RWPE2 (cell line): ENCODE measurements at regions not wholly inside any gene's neighbourhood (a gene's known extent, or its start where the extent isn't known, plus 50 kb on each side); places are given as distances from the start of the nearest gene placed in this dataset.

Experiments
- ATAC-seq: fragments of 200-7000 bp; cut with Tn5 transposase; 3 replicates; pipeline ENCODE4 v1.9.1; 2021; ENCODE audit warnings: low read depth
- DNase-seq: peaks from one replicate; pipeline ENCODE4 v3.0.0-alpha.2; 2020; ENCODE audit warnings: low spot score
- H3K27ac ChIP-seq: fragments of 450-650 bp; 2 replicates; pipeline ENCODE4 v1.5.1; 2017; ENCODE audit warnings: mild to moderate bottlenecking; ENCODE audit not compliant: poor library complexity, severe bottlenecking
- H3K27me3 ChIP-seq: fragments of 250-450 bp; sonication (Bioruptor Pico); 2 replicates; pipeline ENCODE4 v1.5.1; 2021; ENCODE audit warnings: mild to moderate bottlenecking, moderate library complexity; ENCODE audit not compliant: insufficient read depth, poor library complexity, severe bottlenecking
- H3K36me3 ChIP-seq: fragments of 250-450 bp; sonication (Bioruptor Pico); 2 replicates; pipeline ENCODE4 v1.5.1; 2020; ENCODE audit warnings: low read depth, mild to moderate bottlenecking, moderate library complexity
- H3K4me1 ChIP-seq: fragments of 250-450 bp; sonication (Bioruptor Pico); 2 replicates; pipeline ENCODE4 v1.5.1; 2021; ENCODE audit warnings: mild to moderate bottlenecking, moderate library complexity; ENCODE audit not compliant: insufficient read depth, poor library complexity, severe bottlenecking
- H3K4me3 ChIP-seq: fragments of 250-450 bp; sonication (Bioruptor Pico); 2 replicates; pipeline ENCODE4 v1.5.1; 2021; ENCODE audit warnings: mild to moderate bottlenecking, moderate library complexity; ENCODE audit not compliant: severe bottlenecking
- H3K9me3 ChIP-seq: fragments of 250-450 bp; sonication (Bioruptor Pico); 2 replicates; pipeline ENCODE4 v1.5.1; 2021; ENCODE audit warnings: mild to moderate bottlenecking, moderate library complexity; ENCODE audit not compliant: severe bottlenecking
- TF ChIP-seq, protein P1 (sequence below): fragments of 450-650 bp; IDR thresholded peaks from one replicate; pipeline ENCODE4 v1.5.1; 2017; ENCODE audit warnings: mild to moderate bottlenecking, moderate library complexity; ENCODE audit not compliant: poor library complexity, severe bottlenecking

DNA sequence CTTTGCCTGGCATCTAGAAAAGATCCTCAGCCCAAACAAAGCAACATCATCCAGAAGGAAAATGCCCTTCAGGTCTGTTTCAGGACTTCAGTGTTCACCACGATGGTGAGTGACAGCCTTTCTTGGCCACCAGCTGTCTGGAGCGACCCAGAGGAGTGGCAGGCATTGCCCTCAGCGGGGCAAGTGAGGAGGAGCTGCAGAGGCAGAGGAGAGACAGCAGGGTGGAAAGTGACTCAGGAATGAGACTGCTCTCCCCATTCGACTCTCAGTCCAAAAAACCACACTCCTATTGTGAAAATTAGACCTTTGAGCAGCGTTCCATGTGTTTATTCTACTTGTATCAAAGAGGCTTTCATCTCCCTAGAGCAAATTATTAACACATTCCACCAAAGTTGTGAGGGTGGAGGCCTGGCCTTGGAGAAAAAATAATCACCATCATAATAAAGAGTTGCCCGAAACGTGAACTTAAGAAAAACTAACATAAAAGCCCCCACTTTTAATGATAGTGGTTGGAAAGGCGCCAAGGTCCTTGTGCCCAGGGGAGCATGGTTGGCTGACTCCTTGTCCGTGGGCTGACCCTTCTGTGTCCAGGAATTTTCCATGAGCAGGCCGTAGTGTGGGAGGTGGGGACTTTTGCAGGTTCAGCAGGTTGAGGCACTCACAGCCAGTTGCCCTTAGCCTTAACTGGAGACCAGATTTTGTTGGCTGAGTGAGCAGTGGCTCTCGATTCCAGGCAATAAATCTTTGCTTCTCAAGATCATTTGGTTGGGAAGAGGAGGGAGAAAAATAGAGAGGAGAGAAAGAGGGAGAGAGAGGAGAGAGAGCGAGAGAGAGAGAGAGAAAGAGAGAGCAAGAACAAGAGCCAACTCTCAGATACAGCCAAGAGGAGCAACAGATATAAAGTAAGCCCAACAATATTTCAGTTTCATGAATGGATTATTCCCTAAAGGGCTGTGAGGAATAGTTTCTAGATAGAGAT lies 125.9 kb upstream of the ANKRD55 start:
- no peaks in the 10 kb centered on the region for H3K9me3 ChIP-seq
- H3K27me3 ChIP-seq, result no peaks in the 10 kb centered on the region
- TF ChIP-seq, protein P1, sequence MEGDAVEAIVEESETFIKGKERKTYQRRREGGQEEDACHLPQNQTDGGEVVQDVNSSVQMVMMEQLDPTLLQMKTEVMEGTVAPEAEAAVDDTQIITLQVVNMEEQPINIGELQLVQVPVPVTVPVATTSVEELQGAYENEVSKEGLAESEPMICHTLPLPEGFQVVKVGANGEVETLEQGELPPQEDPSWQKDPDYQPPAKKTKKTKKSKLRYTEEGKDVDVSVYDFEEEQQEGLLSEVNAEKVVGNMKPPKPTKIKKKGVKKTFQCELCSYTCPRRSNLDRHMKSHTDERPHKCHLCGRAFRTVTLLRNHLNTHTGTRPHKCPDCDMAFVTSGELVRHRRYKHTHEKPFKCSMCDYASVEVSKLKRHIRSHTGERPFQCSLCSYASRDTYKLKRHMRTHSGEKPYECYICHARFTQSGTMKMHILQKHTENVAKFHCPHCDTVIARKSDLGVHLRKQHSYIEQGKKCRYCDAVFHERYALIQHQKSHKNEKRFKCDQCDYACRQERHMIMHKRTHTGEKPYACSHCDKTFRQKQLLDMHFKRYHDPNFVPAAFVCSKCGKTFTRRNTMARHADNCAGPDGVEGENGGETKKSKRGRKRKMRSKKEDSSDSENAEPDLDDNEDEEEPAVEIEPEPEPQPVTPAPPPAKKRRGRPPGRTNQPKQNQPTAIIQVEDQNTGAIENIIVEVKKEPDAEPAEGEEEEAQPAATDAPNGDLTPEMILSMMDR, result no peak
- no peak overlapping the region for H3K27ac ChIP-seq
- no peaks in the 10 kb centered on the region for H3K4me1 ChIP-seq
- no peak overlapping the region for H3K4me3 ChIP-seq
- ATAC-seq (no peak), DNase-seq (no peak)
- H3K36me3 ChIP-seq, result no peaks in the 10 kb centered on the region

DNA sequence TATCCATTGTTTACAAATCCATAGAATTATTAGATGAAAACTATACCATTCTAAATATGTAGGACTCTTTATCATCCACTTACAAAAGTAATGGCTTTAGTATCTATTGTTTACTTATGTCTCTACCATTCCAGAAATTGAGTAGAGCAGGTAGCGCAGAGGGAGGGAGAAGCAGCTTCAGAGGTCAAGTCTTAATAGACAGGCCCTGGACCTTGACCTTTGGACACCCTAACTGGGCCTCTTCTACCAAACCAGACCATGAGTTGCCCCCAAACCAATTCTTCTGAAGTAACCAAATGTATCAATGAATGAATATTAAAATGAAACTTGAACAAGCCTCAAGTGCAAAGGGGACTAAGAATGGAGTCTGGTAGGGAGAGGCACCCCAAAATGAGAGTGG lies 124.9 kb upstream of the ANKRD55 start:
- Histone ChIP-seq H3K9me3 (no peaks in the 10 kb centered on the region), H3K4me3 (no peak overlapping the region), H3K36me3 (no peaks in the 10 kb centered on the region), H3K27ac (no peak overlapping the region), H3K4me1 (no peaks in the 10 kb centered on the region), H3K27me3 (no peaks in the 10 kb centered on the region)
- ATAC-seq, result no peak
- DNase-seq, result no peak
- TF ChIP-seq, protein P1, result no peak

DNA sequence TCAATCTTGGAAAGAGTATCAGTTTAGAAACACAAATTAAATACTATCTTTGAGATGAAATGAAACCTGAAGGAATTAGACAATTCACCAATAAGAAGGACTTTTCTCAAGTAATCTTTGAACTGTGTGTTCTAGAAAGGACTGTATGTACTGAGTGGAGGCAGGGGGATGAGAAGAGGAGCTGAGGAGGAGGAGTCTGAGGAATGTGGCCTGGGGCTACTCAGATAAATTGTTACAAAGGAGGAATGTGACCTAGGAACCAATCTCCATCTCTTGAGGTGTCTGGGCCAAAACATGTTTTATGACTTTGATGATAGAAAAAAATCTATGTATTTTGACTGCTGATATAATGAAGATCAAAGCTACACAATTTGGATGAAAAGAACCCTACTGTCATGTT lies 124.3 kb upstream of the ANKRD55 start:
- no peak for ATAC-seq
- no peak overlapping the region for H3K4me3 ChIP-seq
- no peaks in the 10 kb centered on the region for H3K27me3 ChIP-seq
- DNase-seq, result no peak
- H3K36me3 ChIP-seq, result no peaks in the 10 kb centered on the region
- H3K9me3 ChIP-seq, result no peaks in the 10 kb centered on the region
- H3K4me1 ChIP-seq, result no peaks in the 10 kb centered on the region
- TF ChIP-seq, protein P1, result no peak
- no peak overlapping the region for H3K27ac ChIP-seq

DNA sequence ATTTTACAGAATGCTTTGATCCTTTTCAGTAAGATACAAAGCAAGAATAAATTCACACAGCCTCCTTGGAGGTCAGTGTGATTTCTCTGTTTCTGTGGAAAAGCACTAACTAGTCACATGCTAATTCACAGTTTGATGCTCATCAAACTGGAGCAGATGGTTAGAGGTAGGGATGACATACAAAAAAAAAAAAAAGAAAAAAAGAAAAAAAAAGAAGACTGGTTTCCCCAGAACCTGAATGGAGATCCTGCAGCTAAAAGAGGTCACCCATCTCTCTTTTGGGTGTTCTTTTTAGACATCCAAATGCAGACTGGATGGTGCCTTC lies 123.7 kb upstream of the ANKRD55 start:
- ATAC-seq, result no peak
- no peaks in the 10 kb centered on the region for H3K36me3 ChIP-seq
- no peak overlapping the region for H3K27ac ChIP-seq
- no peak overlapping the region for H3K4me3 ChIP-seq
- no peak for DNase-seq
- H3K9me3 ChIP-seq, result no peaks in the 10 kb centered on the region
- H3K4me1 ChIP-seq, result no peaks in the 10 kb centered on the region
- H3K27me3 ChIP-seq, result no peaks in the 10 kb centered on the region
- TF ChIP-seq, protein P1, result no peak
